Karpas-422 (cell line): ENCODE measurements at regions not wholly inside any gene's neighbourhood (a gene's known extent, or its start where the extent isn't known, plus 50 kb on each side); places are given as distances from the start of the nearest gene placed in this dataset.
"Not testable (repeated sequence)": the region's sequence is repeated elsewhere in the genome, so short reads cannot be mapped to it uniquely, and the experiment has no call there.

ENCODE experiments used
- DNase-seq: peaks from one replicate; pipeline ENCODE4 v3.0.0-alpha.2; 2015
- H2AFZ ChIP-seq: fragments of 200-600 bp; sonication (generic); 2 replicates; pipeline ENCODE4 v1.6.1; 2014; ENCODE audit warnings: antibody characterized with exemption, low read length, mixed read lengths
- H3K27ac ChIP-seq: fragments of 200-600 bp; sonication (generic); 2 replicates; pipeline ENCODE4 v1.5.1; 2014; ENCODE audit warnings: mild to moderate bottlenecking, low read length, moderate library complexity
- H3K27me3 ChIP-seq: fragments of 200-600 bp; sonication (generic); 2 replicates; pipeline ENCODE4 v1.6.1; 2014; ENCODE audit warnings: low read length, mixed read lengths
- H3K36me3 ChIP-seq: fragments of 200-600 bp; sonication (generic); 2 replicates; pipeline ENCODE4 v1.6.1; 2014; ENCODE audit warnings: low read length, mixed read lengths; ENCODE audit not compliant: insufficient read depth
- H3K4me1 ChIP-seq: fragments of 200-600 bp; sonication (generic); 2 replicates; pipeline ENCODE4 v1.6.1; 2014; ENCODE audit warnings: mild to moderate bottlenecking, low read length, mixed read lengths
- H3K4me2 ChIP-seq: fragments of 200-600 bp; sonication (generic); 2 replicates; pipeline ENCODE4 v1.6.1; 2014; ENCODE audit warnings: low read length, low read depth, mild to moderate bottlenecking; ENCODE audit not compliant: poor library complexity, severe bottlenecking
- H3K4me3 ChIP-seq: fragments of 200-600 bp; sonication (generic); 2 replicates; pipeline ENCODE4 v1.5.1; 2014; ENCODE audit warnings: mild to moderate bottlenecking, antibody characterized with exemption, low read length, mixed read lengths
- H3K79me2 ChIP-seq: fragments of 200-600 bp; sonication (generic); 2 replicates; pipeline ENCODE4 v1.6.1; 2014; ENCODE audit warnings: mild to moderate bottlenecking, low read length, mixed read lengths
- H3K9ac ChIP-seq: fragments of 200-600 bp; sonication (generic); 2 replicates; pipeline ENCODE4 v1.6.0; 2014; ENCODE audit warnings: low read length
- H3K9me2 ChIP-seq: fragments of 200-600 bp; sonication (generic), shearing (Covaris generic); replicated peaks from 2 replicates; pipeline ENCODE4 v1.6.0; 2014; ENCODE audit warnings: mild to moderate bottlenecking, low read length, moderate library complexity; ENCODE audit not compliant: insufficient read depth
- H3K9me3 ChIP-seq: fragments of 300-700, 200-600 bp; sonication (generic); 2 replicates; pipeline ENCODE4 v1.6.1; 2014; ENCODE audit warnings: low read length, mixed read lengths
- H4K20me1 ChIP-seq: fragments of 200-600 bp; sonication (generic); 2 replicates; pipeline ENCODE4 v1.6.1; 2014; ENCODE audit warnings: mild to moderate bottlenecking, antibody characterized with exemption, low read length, low read depth; ENCODE audit not compliant: insufficient read depth

GRCh38 chr17:37859451-37859850 is 64.8 kb upstream of the TBC1D3K start:
- H3K9me2 ChIP-seq = no peaks in the 10 kb centered on the region
- H3K9ac ChIP-seq = no peak overlapping the region
- H3K36me3 ChIP-seq = no peaks in the 10 kb centered on the region
- H3K4me3 ChIP-seq = no peak overlapping the region
- no peak overlapping the region for H3K4me2 ChIP-seq
- no peaks in the 10 kb centered on the region for H3K79me2 ChIP-seq
- H3K9me3 ChIP-seq = peaks cover 4% of the 10 kb centered on the region
- no peak overlapping the region for H3K27ac ChIP-seq
- H3K27me3 ChIP-seq = no peaks in the 10 kb centered on the region
- H2AFZ ChIP-seq = no peak overlapping the region
- H4K20me1 ChIP-seq = no peaks in the 10 kb centered on the region
- no peaks in the 10 kb centered on the region for H3K4me1 ChIP-seq
- no peak for DNase-seq

GRCh38 chr17:37858391-37858790 is 65.8 kb upstream of the TBC1D3K start:
- H4K20me1 ChIP-seq, H3K79me2 ChIP-seq, H3K9me2 ChIP-seq, H3K4me1 ChIP-seq, H3K36me3 ChIP-seq, DNase-seq, H3K4me2 ChIP-seq, H2AFZ ChIP-seq, H3K9me3 ChIP-seq, H3K27me3 ChIP-seq, H3K27ac ChIP-seq, H3K9ac ChIP-seq, H3K4me3 ChIP-seq: not testable (repeated sequence)

- Histone ChIP-seq H3K9me3 (peaks cover 4% of the 10 kb centered on the region), H3K9me2 (no peaks in the 10 kb centered on the region), H3K9ac (no peak overlapping the region), H3K36me3 (no peaks in the 10 kb centered on the region), H3K4me3 (no peak overlapping the region), H3K4me1 (no peaks in the 10 kb centered on the region), H3K27me3 (no peaks in the 10 kb centered on the region), H2AFZ (no peak overlapping the region), H3K79me2 (no peaks in the 10 kb centered on the region), H3K27ac (no peak overlapping the region), H4K20me1 (no peaks in the 10 kb centered on the region), H3K4me2 (no peak overlapping the region)
- DNase-seq = no peak
Observed at GRCh38 chr17:37856245-37856644, 68.0 kb upstream of the TBC1D3K start.

- H3K27ac ChIP-seq = no peak overlapping the region
- peaks cover 4% of the 10 kb centered on the region for H3K4me1 ChIP-seq
- no peak overlapping the region for H3K4me3 ChIP-seq
- no peak for DNase-seq
- H3K79me2 ChIP-seq = no peaks in the 10 kb centered on the region
- H3K9me3 ChIP-seq = no peaks in the 10 kb centered on the region
- no peak overlapping the region for H3K9ac ChIP-seq
- no peaks in the 10 kb centered on the region for H3K27me3 ChIP-seq
- H3K9me2 ChIP-seq = no peaks in the 10 kb centered on the region
- no peak overlapping the region for H2AFZ ChIP-seq
- no peaks in the 10 kb centered on the region for H4K20me1 ChIP-seq
- no peak overlapping the region for H3K4me2 ChIP-seq
- H3K36me3 ChIP-seq = no peaks in the 10 kb centered on the region
Observed at GRCh38 chr17:37849617-37849972, 74.6 kb upstream of the TBC1D3K start.

GRCh38 chr17:37848690-37849616 is 75.3 kb upstream of the TBC1D3K start:
- H2AFZ ChIP-seq = no peak overlapping the region
- no peak overlapping the region for H3K4me3 ChIP-seq
- H3K9me3 ChIP-seq = no peaks in the 10 kb centered on the region
- no peak overlapping the region for H3K4me2 ChIP-seq
- no peak overlapping the region for H3K27ac ChIP-seq
- no peaks in the 10 kb centered on the region for H3K9me2 ChIP-seq
- H3K36me3 ChIP-seq = no peaks in the 10 kb centered on the region
- H3K79me2 ChIP-seq = no peaks in the 10 kb centered on the region
- no peak overlapping the region for H3K9ac ChIP-seq
- peaks cover 10% of the 10 kb centered on the region for H3K4me1 ChIP-seq
- DNase-seq = no peak
- H3K27me3 ChIP-seq = no peaks in the 10 kb centered on the region
- H4K20me1 ChIP-seq = no peaks in the 10 kb centered on the region

- no peaks in the 10 kb centered on the region for H3K27me3 ChIP-seq
- no peak overlapping the region for H3K4me2 ChIP-seq
- DNase-seq = no peak
- no peaks in the 10 kb centered on the region for H3K36me3 ChIP-seq
- H3K4me3 ChIP-seq = no peak overlapping the region
- H3K27ac ChIP-seq = no peak overlapping the region
- no peaks in the 10 kb centered on the region for H3K9me2 ChIP-seq
- H3K9me3 ChIP-seq = no peaks in the 10 kb centered on the region
- no peaks in the 10 kb centered on the region for H3K79me2 ChIP-seq
- no peak overlapping the region for H2AFZ ChIP-seq
- no peak overlapping the region for H3K9ac ChIP-seq
- peaks cover 21% of the 10 kb centered on the region for H3K4me1 ChIP-seq
- no peaks in the 10 kb centered on the region for H4K20me1 ChIP-seq
Observed at GRCh38 chr17:37847811-37848331, 76.3 kb upstream of the TBC1D3K start.

GRCh38 chr17:37847102-37847501 is 77.1 kb upstream of the TBC1D3K start:
- Histone ChIP-seq H3K36me3 (no peaks in the 10 kb centered on the region), H2AFZ (no peak overlapping the region), H3K27me3 (no peaks in the 10 kb centered on the region), H3K4me1 (peaks cover 29% of the 10 kb centered on the region), H3K9ac (no peak overlapping the region), H3K9me2 (no peaks in the 10 kb centered on the region), H3K4me3 (no peak overlapping the region), H4K20me1 (no peaks in the 10 kb centered on the region), H3K9me3 (no peaks in the 10 kb centered on the region), H3K79me2 (no peaks in the 10 kb centered on the region), H3K4me2 (no peak overlapping the region), H3K27ac (no peak overlapping the region)
- DNase-seq = no peak

GRCh38 chr17:37844977-37845293 is 79.3 kb upstream of the TBC1D3K start:
- Histone ChIP-seq H4K20me1 (no peaks in the 10 kb centered on the region), H3K4me2 (no peak overlapping the region), H3K9me2 (no peaks in the 10 kb centered on the region), H3K9ac (no peak overlapping the region), H3K4me3 (no peak overlapping the region), H3K79me2 (no peaks in the 10 kb centered on the region), H2AFZ (no peak overlapping the region), H3K36me3 (no peaks in the 10 kb centered on the region), H3K9me3 (no peaks in the 10 kb centered on the region), H3K27me3 (no peaks in the 10 kb centered on the region), H3K27ac (no peak overlapping the region), H3K4me1 (peaks cover 44% of the 10 kb centered on the region)
- no peak for DNase-seq
